Epithelial cell of proximal tubule (primary cell): ENCODE measurements at regions not wholly inside any gene's neighbourhood (a gene's known extent, or its start where the extent isn't known, plus 50 kb on each side); places are given as distances from the start of the nearest gene placed in this dataset.

Source experiments
- DNase-seq: peaks from one replicate; pipeline ENCODE4 v3.0.0-alpha.2; 2011; ENCODE audit warnings: low read depth
- H3K4me3 ChIP-seq: 2 replicates; pipeline ENCODE4 v1.5.1; 2011; ENCODE audit warnings: low read depth, mild to moderate bottlenecking, low read length
- TF ChIP-seq, protein P1 (sequence below): conservative IDR thresholded peaks from 2 replicates; pipeline ENCODE4 v1.5.1; 2012; ENCODE audit warnings: low read depth, mild to moderate bottlenecking, low read length

DNA sequence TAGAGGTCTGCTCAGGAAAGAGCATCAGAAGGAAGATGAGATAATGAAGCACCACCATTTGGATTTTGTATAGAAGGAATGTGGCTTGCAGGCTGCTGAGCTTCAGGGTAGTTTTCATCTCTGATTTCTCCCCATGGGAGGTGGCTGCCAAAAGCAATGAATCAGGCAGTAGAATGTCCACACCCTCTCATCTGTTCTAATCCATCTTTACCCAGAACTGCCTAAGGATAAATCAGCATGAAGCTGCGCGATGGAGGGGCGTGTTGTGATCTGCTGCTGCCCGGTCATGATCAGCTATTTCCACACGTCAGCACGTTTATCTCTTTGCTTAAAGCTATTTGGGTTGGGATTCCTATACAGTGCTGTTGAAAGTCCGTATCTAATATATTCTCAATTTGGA lies 295.4 kb downstream of the FOXA2 start:
- TF ChIP-seq, protein P1, sequence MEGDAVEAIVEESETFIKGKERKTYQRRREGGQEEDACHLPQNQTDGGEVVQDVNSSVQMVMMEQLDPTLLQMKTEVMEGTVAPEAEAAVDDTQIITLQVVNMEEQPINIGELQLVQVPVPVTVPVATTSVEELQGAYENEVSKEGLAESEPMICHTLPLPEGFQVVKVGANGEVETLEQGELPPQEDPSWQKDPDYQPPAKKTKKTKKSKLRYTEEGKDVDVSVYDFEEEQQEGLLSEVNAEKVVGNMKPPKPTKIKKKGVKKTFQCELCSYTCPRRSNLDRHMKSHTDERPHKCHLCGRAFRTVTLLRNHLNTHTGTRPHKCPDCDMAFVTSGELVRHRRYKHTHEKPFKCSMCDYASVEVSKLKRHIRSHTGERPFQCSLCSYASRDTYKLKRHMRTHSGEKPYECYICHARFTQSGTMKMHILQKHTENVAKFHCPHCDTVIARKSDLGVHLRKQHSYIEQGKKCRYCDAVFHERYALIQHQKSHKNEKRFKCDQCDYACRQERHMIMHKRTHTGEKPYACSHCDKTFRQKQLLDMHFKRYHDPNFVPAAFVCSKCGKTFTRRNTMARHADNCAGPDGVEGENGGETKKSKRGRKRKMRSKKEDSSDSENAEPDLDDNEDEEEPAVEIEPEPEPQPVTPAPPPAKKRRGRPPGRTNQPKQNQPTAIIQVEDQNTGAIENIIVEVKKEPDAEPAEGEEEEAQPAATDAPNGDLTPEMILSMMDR, result no peak
- no peak overlapping the region for H3K4me3 ChIP-seq
- DNase-seq, result no peak

DNA sequence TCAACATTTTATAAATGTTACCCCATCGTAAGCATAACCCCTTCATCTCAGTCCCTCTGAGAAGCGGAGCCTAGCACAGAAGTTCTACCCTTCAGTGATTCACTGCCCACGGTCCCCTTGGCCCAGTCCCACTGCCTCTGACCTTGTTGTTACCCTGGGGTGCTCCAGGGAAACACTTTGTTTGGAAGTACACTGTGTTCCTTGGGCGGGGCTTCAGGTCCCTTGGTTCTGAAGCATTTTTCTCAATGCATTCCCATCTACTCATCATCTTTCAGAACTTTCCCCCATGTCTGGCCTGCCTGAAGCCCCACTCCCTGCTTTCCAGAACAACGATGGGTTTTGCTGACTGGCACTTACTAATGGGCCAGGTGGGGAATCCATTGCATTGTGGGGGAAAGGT lies 296.2 kb downstream of the FOXA2 start:
- TF ChIP-seq, protein P1, result no peak
- DNase-seq, result no peak

DNA sequence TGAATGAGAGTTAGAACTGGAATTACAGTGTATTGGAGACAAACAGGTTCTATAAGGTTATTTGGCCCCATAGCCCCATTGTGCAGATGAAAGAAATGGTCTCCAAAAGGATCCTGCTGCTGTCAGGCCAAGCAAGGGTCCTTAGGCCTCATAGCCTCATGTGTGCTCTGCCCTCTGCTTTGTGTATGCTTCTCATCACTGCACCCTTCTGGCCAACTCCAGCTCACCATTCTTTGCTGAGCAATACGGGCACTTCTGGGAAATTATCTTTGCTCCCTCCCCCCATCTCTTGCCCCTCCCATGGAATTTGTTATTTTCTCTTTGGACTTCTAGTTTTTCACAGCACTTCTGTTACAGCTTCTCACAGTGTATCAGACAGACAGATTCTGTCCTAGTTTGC lies 298.8 kb downstream of the FOXA2 start:
- DNase-seq, result no peak
- H3K4me3 ChIP-seq, result no peak overlapping the region
- TF ChIP-seq, protein P1, result no peak

More for the DNA sequence above, 296.2 kb downstream of the FOXA2 start:
- no peak overlapping the region for H3K4me3 ChIP-seq

DNA sequence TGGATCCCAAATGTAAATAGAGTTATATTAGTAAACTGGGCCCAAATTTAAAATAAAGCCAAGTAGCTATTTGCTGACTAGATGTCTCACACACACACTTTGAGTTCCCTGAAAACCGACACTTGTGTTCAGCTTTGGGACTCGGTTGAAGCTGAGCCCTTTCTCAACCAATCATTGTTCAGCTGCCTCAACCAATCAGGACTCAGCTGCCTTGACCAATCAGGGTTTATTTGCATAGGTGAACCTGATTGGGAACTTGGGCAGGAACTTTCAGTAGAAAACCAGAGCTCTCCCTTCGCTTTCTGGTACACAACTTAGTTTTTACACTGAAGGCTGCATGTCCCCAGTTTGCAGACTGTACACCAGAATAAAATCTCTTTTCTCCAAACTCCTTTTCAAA lies 301.7 kb downstream of the FOXA2 start:
- no peak for DNase-seq
- TF ChIP-seq, protein P1, result no peak
- no peak overlapping the region for H3K4me3 ChIP-seq

DNA sequence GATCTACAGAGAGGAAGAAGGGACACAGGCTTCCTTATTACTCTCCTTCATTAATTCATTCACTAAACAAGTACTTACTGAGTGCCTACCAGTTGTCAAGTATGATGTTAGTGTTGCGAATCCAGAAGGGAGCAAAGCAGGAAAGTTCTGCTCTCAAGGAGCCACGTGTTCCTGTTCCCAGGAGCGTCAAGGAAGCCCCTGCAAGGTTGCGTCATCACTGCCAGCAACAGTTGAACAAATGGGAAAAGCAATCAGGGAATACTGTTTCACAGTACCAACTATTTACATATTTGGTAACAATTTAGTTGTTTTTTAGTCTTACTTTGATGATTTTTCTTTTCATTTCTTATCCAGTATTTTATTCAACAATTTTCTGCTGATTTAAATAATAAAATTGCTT lies 310.0 kb downstream of the FOXA2 start:
- DNase-seq, result no peak

DNA sequence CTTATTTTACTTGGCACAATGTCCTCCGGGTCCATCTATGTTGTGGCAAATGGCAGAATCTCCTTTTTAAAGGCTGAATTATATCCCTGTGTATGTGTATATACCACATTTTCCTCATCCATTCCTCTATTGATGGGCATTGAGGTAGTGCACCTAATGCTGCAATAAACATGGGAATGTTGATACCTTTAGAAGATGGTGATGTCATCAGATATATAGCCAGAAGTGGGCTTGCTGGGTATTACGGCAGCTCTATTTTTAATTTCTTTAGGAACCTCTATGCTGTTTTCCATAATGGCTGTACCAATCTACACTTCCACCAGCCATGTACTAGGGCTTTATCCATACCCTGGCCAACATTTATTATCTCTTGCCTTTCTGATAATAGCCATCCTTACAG lies 315.7 kb downstream of the FOXA2 start:
- no peak overlapping the region for H3K4me3 ChIP-seq
- no peak for DNase-seq
- TF ChIP-seq, protein P1, result no peak

More for the DNA sequence above, 310.0 kb downstream of the FOXA2 start:
- no peak overlapping the region for H3K4me3 ChIP-seq
- TF ChIP-seq, protein P1, result no peak

DNA sequence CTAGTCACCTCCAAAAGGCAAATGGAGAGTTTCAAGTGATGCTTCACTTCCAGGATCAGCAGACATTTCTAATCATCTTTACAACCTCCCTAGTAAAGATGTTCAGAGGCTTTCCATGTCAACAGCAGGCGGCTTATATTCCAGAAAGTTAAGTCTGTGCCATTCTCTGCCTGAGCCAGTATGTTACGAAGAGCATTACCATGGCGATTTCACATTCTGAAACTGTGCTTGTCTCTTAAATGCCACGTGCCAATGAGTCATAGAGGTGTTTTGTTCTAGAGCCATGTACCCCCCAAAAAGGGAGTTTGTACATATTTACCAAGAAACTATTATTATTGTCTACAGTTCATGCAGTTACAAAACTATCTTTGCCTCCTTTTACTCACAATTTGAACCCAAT lies 319.5 kb downstream of the FOXA2 start:
- H3K4me3 ChIP-seq, result no peak overlapping the region
- TF ChIP-seq, protein P1, result no peak
- no peak for DNase-seq
